Stimulated activated CD8-positive, alpha-beta memory T cell treated with anti-CD3 and anti-CD28 coated beads, Interleukin-15, amount 100 ng/mL, for 4 hours (primary cell): ENCODE measurements at regions not wholly inside any gene's neighbourhood (a gene's known extent, or its start where the extent isn't known, plus 50 kb on each side); places are given as distances from the start of the nearest gene placed in this dataset.

Source experiments
- DNase-seq, 2 donors: peaks; one replicate each; pipeline ENCODE4 v3.0.0-alpha.2; 2020; ENCODE audit warnings: low read depth in 2 of 2

DNA sequence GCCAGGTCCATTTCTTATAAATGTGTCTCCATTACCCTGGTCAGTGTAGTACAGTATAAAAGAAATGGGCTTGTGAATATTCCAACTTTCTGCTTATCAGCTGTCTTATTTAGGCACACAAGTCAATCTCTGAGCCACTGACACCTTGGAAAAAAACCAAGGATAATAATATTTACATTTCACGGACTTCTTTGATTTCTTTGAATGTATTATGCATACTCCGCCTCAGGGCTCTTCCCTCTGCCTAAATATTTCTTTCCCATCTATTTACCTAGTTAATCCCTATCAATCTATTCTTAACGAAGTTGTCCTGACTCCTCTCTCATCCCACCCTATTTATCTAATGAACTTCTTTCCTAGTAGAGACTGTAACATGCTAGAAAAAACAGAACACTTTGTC lies 253.8 kb downstream of the CRPPA start:
- DNase-seq, result no peak

DNA sequence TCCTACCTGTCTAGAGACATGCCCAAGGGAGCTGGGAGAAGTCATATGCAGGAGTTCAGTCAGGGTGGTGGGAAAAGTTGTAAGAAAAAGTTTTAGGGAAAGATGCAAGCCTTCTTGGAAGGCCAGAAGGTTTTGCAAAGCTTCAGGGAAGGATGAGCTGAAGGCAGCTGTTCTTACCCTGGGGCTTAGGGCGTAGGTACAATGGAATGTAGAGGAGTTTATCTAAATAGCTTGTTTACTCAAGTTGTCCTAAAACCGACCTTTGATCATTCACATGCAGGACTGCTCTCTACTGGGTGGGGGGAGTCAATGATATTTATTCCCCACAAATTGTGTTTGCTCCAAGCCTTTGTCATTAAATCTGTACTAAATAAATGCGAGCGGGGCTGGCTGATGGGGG lies 277.0 kb downstream of the CRPPA start:
- no peak for DNase-seq

DNA sequence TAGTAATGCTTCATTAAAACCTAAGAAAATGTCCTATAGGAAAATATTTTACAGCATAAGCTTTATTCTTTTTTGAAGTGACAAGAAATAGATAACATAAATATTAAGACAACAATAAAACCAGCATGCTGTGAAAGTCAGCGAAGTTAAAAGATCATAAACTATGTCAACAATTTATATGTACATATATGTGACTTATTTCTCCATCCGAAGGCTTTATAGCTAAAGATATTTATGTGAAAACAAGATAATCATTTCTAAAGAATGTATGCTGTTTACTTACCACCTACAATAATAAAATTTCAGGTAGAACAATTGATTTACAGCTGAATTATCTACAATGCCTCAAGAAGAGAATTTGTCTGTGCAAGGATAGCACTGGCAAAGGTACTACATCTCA lies 283.4 kb downstream of the CRPPA start:
- DNase-seq, result no peak

DNA sequence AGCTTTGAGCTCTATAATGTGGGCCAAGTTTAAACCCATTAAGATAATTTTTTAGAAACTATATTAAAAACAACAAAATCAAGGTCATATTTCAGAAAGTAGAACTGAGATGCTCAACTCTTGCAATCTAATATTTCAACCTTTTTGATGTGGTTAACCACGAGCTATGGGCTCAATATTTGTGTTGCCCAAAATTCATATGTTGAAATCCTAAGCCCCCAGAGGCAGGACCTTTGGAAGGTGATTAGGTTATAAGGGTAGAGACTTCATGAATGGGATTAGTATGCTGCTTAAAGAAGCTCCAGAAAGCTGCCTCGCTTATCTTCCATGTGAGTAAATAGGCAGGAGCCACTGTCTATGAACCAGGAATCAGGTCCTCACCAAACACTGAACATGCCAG lies 284.4 kb downstream of the CRPPA start:
- DNase-seq, result no peak

DNA sequence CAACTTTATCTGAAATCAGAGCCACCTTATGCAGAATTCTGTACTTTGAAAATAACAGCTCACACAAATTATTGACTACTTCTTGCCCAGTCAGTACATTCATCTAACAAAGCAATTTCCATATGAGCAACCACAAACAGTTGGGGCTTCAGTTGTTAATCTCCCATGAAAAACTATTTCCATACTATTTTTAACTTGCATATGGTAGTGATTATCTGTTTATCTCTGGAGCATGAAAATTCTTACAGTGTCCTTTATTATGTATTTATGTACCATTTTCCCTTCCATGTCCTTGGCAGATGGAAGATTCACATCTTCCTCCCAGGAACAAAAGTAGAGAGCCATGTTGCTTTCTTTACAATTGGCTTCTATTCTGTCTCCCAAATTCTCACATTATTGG lies 285.7 kb downstream of the CRPPA start:
- DNase-seq, result no peak

DNA sequence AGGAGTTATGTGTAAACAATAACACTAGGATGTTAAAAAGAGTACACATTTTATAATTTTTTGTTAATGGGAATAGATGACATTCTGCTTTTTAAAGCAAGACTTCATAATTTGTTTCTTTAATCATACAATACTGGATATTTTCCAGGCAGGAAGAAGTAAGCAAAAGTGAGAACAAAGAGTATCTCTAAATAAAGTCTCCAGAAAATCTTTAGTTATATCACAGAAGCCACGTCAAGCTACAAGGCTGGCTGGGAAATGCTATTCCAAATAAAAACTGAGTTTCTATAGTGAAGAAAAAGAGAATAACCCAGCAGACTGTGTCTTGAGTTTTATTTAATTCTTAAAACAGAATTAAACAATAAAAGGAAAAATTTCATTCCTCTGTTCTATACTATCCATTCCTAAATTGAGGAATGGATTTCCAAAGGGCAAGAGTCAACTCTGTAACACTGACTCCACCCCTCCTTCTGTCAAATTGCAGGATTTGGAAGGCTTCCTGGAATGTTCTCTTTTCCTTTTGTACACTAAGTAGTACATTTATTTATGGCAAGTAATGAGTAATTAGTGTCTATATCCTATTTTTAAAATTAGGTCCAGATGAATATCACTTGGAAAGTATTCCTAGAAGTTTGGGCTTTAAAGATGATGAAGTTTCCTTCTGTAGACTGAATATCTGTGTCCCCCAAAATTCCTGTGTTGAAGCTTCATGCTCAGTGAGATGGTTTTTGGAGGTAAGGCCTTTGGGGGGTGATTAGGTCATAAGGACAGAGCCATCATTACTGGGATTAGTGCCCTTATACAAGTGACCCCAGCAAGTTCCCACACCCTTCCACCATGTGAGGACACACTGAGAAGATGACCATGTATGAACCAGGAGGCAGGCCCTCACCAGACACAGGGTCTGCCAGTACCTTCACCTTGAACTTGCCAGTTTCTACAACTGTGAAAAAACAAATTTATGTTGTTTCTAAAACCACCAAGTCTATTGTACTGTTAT lies 290.9 kb downstream of the CRPPA start:
- DNase-seq, result no peak

DNA sequence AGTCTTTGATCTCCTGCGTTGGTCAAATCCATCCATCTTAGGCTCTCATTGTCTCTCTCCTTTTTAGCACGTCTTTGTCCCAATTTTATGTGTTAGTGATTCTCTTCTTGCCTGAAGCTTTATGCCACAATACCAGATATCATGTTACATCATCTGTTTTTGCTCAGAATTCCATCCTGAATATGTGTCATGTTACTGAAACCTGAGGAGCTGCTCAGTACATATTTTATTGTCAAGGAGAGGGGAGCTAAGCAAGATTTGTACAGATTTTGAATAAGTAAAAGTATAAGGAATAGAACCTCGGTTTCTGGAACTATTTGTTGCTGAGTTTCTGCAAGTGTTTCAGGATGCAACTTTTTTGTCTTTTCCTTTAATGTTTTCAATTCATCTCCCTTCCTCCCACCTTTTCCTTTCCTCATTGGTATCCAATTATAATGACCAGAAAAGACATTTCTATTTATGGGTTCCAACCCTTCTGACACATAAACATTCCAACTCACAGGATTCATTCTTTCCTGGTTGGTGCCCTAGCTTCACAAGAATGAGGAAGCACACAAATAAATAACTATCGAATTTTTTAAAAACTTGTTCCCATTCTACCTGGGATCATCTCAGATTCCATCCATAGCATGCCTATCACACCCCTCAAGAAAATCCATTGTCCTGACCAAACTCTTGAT lies 291.8 kb downstream of the CRPPA start:
- no peak for DNase-seq

DNA sequence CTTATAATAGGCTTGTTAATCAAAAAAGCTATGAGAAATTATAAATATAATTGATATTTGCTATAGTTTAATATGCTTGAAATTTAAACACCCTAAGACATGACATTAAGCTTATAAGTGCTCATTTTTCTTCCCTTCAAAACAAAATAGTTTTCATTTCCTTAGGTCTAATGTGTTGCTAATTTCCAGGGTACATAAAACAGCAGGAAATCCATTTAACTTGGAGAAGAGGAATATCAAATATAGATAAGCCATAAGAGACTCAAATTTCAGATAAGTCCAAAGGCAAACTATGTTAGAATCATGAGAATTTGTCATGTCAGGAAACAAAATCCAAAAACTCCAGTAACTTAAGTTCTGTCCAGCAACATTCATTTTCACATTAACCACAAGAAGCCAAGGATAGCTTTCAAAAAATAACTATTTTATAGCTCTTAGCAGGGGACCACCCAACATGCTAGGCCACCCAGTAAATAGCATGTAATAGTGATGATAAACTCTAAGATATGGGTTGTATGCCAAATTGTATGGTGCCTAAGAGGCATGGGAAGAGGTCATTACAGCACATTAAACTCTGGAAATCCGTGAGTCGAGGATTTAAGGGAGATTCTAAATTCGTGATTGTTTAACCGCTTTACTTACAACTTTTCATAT lies 298.1 kb downstream of the CRPPA start:
- no peak for DNase-seq

DNA sequence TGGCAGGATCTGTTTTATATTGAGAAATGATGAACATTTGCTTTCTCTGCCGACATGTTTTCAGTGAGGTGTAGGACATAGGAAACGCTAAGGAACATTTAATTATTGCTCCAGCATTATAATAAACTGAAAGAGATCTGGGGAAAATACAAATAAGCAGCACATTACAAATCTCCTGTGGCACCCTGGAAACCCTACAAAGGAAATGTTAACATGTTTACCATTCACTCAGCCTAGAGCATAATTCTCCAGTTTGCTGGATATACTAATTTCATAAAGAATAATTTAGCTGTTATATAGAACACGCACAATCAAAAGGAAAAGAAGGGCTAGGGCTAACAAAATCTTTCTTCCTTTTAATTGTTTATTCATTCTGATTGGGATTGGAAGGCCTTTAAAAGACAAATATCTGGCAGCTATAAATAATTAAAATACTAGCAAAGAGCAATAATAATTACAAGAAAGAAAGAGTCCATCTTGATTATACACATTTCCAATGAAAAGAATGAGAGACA lies 299.4 kb downstream of the CRPPA start:
- no peak for DNase-seq

DNA sequence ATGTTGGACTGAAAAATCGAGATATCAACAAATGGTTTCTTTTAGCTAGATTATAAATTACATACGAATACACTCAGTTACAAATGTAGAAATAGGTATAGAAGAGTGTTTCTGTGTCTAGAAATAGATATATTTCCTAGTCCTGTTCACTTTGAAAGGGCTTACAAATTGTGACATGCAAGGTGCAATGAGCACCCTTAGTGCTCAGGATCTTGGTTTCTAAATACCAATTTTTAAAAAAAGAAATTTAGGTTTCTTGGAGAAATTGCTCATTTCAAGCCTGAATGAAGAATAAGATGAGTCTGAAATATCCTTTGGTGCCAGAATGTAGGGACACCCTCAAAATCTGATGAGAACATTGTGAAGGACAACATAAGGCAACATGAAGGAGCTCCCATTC lies 306.0 kb downstream of the CRPPA start:
- DNase-seq, result no peak

DNA sequence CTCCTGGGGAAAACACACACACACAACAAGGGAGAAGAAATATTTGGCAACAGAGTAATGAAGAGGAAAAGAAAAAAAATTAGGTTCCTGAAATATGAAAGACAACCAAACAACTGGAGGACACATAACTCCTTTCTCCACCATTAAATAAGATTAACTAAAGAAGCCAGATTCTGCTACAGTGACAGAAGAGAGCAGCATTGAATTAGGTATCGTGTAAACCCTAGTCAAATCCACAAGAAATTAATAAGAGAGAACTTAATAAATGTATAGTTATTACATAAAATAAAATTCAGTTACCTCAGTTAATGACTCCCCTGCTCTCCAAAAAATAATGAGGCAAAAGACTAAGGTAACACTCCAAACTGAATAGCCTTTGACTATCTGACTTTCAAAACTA lies 306.7 kb downstream of the CRPPA start:
- no peak for DNase-seq

DNA sequence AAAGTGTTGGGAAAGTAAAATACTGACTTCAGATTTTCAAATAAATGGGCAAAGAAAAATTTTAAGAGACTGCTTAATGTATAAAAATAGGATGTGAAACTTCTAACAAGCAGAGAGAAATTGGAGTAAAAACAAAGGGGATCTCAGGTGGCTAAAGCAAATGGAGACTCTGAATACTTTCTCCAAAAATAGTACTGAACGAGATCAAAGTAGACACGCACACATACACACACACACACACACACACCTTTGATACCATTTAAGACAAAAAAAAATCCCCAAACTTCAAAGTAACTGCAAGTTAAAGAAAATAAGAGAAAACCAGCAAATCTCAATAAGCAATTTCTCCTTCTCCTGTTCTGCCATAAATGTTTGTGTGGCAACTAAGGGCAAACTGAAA lies 307.3 kb downstream of the CRPPA start:
- DNase-seq, result no peak

DNA sequence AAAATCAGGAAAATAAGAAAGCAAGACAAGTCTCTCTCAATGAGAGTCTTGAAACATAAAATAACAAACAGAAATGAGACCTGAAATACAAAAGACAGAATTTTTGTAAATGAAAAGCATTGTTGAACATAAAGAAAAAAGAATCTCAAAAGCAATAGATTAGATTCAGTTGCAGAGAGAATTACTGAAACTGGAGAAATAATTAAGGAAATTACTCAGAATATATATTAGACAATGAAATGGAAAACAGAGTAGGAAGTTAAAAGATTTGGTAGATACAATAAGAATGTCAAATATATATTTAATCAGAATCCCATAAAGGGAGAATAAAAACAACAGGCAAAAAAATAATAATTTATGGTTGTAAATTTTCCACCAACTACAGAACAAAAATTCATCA lies 308.3 kb downstream of the CRPPA start:
- DNase-seq, result no peak

DNA sequence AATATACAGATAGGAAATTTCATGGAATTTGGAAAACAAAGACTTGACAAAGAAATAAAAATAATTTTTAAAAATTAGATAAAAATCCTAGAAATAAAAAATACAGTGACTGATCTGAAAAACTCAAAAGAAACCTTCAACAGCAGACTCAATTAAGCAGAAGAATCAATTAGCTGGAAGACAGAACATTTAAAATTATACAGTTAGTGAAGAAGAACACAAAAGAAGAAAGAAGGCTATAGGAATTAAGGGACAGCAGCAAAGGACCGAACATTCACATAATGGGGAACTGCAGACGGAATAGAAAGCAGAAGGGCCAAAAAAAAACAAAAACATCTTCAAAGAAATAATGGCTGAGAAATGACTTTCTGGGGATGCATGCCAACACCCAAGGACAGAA lies 314.5 kb downstream of the CRPPA start:
- no peak for DNase-seq

DNA sequence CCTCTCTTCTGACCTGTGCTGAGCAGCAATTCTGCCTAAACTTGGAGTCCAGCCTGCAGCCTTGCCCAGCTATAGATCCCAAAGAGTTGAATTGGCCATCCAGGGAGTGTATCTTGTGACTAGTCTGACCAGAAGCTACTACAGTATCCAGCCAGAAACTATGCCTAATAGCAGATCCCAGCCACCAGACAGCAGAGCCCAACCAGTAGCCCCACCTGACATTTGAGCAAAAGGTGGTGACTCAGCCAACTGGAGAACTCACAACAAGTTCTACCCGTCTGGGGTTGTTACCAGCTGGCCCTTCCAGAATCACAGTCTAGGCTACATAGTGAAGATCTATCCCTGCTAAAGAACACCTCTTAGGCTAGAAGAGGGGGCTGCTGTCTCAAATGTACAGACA lies 315.0 kb downstream of the CRPPA start:
- DNase-seq, result no peak

DNA sequence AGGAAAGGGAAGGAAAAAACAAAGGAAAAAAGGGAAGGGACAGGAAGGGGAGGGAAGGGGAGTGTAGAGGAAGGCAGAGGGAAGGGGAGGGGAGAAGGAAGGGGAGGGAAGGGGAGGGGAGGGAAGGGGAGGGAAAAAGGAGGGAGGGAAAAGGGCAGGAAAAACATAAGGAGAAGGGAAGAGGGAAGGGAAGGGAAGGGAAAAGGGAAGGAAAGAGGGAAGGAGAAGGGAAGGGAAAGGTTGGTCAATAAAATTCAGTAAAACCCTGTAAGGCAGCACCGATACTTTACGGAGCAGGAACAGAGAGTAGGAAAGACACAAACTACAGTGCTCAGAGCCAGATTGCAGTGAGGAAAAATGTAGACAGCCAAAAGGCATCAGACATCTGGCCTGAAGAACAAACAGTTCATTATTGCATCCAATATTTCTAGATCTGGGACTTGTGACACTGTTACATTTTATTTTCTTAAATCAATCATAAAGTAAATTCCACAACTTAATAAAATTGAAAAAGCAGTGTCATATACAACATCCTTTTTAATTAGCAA lies 322.0 kb downstream of the CRPPA start:
- no peak for DNase-seq

DNA sequence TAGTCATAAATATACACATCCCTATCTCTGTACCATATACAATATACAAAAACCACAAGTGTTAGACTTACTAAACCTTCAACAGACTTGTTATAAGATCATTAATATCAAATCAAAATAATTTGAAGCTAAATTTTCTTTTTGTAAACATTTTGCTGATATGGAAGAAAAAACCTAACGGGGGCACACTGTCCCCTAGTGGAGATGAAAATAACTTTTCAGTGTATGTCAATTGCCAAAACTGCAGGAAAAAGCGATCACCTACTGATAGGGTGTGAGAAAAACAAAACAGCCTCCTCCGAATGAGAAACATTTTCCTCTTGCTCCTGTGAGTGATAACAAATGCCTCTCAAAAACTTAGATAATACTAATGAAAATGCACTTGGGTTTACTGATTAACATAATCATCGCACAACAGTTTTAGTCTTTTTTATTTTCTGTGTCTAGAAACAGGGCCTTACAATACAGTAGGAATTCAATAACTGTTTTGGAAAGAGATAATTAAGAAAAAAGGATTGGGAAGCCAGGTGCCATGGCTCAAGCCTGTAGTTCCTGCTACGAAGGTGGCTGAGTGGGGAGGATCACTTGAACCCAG lies 322.7 kb downstream of the CRPPA start:
- DNase-seq, result no peak

DNA sequence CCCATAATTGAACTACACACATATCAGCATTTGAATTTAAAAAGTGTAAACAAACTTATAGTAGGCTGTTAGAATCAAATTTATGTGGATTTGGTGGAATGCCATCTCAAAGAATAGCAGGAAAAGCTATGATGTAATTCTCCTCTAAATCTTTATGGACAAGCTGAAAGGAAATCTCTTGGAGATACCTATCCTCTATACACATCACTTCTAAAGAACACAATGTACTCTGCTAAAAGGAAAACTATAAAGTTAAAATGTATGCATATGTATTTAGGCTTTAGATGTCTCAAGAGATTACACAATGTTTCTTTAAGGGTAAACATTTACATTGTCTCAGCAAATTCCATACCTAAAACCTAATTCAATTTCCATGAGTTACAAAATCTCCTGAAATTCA lies 323.3 kb downstream of the CRPPA start:
- no peak for DNase-seq

DNA sequence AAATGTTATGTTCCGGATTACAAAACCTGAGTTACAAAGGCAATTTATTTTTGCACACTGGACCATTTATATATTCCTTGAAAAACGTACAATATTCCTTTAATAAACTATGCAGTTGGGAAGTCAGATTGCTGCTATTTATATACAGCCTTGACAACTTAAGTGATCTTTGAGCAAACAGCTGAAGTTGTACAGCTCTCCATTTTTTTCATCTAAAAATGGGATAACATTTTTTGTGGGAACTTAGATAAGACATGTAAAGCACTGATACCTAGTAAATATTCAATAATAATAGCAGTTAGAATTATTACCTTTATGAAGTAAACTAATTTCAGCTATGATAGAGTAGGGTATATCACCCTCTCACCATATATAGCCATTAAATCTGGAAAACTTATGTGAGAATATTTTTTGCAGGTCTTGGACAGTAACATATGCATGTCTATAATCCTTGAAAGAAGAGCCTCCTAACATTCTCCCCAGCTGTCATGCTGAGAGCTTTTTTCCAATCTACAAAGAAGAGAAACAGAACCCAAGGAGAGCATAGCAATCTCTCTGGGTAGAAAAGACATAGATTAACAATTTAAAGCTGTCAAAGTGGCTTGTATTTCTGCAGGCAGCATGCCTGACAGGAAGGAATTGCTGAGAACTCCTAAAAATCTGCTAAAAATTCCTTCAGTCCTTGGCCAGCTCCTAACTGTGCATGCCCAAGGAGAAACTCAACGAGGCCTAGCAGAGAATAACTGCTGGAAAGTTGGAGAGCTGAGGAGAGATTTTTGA lies 326.0 kb downstream of the CRPPA start:
- no peak for DNase-seq

DNA sequence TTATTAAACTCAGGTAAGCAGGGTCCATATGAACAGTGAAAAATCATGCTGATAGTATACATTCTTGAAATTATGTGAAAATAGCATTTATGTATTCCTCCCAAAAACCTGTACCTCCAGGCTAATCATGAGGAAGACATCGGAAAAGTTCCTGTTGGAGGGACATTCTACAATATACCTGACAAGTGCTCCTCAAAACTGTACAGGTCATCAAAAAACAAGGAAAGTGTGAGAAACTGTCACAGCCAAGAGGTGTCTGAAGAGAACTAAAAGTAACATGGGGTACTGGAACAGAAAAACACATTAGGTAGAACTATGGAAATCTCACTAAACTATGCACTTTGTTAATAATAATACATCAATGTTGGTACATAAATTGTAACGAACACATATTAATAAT lies 326.7 kb downstream of the CRPPA start:
- DNase-seq, result no peak

DNA sequence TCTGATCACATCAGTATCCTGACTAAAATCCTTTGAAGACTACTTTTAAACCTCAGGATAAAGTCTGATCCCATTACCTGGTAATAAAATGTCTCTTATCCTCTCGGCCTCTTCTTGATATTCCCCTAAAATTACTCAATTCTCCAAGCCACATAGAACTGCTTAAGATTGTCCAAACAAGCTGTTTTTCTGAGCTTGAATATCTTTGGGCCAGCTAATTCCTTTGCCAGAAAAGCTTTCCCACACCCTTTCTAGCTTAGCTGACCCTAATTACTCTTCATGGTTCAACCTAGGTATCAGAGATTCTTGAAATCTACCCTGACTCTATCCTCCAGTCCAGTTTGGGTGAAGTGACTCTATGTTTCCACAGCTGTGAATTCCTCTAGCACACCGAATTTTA lies 328.6 kb downstream of the CRPPA start:
- DNase-seq, result no peak
